GM19023 (cell line): ENCODE measurements at regions not wholly inside any gene's neighbourhood (a gene's known extent, or its start where the extent isn't known, plus 50 kb on each side); places are given as distances from the start of the nearest gene placed in this dataset.

Source experiments
- ATAC-seq: cut with Tn5 transposase; IDR thresholded peaks from one replicate; pipeline ENCODE4 v1.9.1; 2021; ENCODE audit warnings: mild to moderate bottlenecking, moderate library complexity; ENCODE audit not compliant: unreplicated experiment

DNA sequence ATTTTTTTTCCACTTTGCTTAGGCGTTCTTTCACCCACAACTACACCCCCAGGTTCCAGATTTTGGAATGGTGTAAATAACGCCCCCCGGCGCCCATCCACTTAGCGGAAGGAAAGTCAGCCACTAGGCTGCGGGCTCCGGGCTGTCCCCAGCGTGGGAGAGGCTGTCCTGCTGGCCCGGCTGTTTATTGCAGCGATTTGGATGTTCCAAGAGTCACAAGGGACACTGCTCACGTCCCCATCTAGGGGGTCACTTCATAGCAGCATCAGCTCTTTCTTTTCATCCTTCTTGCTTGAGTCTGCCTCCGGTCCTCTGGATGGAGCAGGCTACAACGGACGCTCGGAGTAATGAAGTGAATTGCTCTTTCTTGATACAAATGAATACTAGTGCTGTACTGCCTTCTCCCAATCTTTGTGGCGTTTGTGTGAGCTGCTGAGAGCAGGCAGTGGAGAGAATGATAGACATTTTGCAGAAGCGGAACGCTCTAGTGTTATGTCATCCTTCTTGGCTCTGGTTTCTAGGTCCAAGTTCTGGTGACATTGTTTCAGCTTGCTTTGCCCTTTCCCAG, 50.7 kb upstream of the PAIP2B start:
- no peak for ATAC-seq

DNA sequence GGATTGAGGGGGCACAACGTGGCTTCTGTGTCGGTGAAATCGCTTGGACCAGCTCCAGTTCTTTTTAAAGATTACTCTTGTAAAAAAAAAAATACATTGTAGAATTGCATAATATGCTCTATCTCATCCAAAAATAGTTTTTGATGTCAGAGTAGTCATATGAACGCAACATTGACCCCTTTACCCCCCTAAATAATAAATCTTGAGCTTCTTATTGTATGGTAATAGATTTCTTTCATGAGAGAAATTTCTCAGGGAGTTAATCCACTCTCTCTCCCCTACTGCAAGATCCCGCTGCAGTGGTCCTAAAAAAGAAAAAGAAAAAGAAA, 50.2 kb upstream of the PAIP2B start:
- ATAC-seq = no peak

DNA sequence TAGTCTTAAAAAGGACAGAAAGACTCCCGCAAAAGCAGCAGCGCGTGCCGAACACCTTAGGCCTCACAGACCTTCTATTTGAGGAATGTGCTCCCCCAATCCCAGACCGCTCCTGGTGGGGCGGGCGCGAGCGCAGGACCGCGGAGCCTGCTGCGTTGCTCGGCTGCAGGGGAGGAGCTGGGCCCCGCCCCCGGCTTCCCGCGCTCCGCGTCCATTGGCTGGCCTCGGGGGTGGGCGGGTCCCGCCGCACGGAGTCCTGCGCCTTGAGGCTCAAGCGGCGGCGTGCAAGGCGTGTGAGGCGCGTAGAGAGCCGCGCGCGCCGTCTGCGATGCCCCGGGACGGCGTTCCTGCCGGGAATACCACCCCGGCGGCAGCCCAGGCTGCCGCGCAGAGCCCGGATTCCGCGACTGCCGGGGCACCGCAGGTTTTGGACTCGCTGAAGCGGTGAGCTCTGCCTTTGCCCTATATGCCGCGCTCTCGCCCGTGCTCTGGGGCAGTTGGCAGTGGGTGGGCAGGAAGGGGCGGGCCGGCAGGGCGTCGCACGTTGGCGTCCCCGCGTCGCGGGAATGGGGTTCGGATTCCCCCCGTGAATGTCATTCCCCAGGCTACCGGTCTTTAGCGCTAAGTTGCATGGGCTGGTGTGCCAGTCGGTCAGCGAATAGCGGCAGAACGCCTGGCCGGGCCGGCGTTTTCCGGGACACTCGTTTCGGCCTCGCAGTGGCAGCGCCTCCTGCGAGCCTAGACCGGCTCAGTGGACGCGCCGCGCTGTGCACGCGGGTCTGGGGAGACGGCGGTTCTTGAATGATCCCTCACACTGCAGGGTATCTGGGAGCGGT, 49.6 kb upstream of the PAIP2B start:
- ATAC-seq = peak; percentile 98
